ENCODE measurements at regions not wholly inside any gene's neighbourhood (a gene's known extent, or its start where the extent isn't known, plus 50 kb on each side); places are given as distances from the start of the nearest gene placed in this dataset.
"Not testable (repeated sequence)": the region's sequence is repeated elsewhere in the genome, so short reads cannot be mapped to it uniquely, and the experiment has no call there.

GRCh38 chr16:5165429-5165828, 67.8 kb upstream of the EEF2KMT start:
- not testable (repeated sequence) for TF ChIP-seq CTCF, POLR2A (IDR thresholded peaks at IDR 0.05)

Data from uterus (tissue), 2 donors.